Psoas muscle (tissue), 7 donors: ENCODE measurements at regions not wholly inside any gene's neighbourhood (a gene's known extent, or its start where the extent isn't known, plus 50 kb on each side); places are given as distances from the start of the nearest gene placed in this dataset.
A peak's percentile ranks its signal among the peaks of the same experiment; 100 is the strongest.

Experiments
- ATAC-seq, 4 donors: fragments of 200-7000 bp; cut with Tn5 transposase; one replicate each; pipeline ENCODE4 v1.9.1; 2020; ENCODE audit warnings: moderate library complexity in 3 of 4, mild to moderate bottlenecking in 2 of 4
- DNase-seq, 2 donors: peaks; one replicate each; pipeline ENCODE4 v3.0.0-alpha.2; 2020
- H3K27ac ChIP-seq: fragments of 200-600 bp; one replicate; pipeline ENCODE4 v1.8.0; 2022
- H3K27me3 ChIP-seq, 3 donors: fragments of 200-600 bp in 1 of 3; one replicate each; pipeline versions ENCODE4 v1.6.1 to v1.8.0; 2013 to 2022; ENCODE audit warnings: low read length in 2 of 3, mild to moderate bottlenecking in 2 of 3, moderate library complexity in 1 of 3; ENCODE audit not compliant: insufficient read depth in 3 of 3
- H3K36me3 ChIP-seq, 2 donors: fragments of 200-600 bp in 1 of 2; one replicate each; pipeline versions ENCODE4 v1.6.1 to v1.8.0; 2013 to 2022; ENCODE audit warnings: low read depth in 1 of 2, mild to moderate bottlenecking in 1 of 2, moderate library complexity in 1 of 2; ENCODE audit not compliant: insufficient read depth in 1 of 2
- H3K4me1 ChIP-seq: fragments of 200-600 bp; one replicate; pipeline ENCODE4 v1.8.0; 2022
- H3K4me3 ChIP-seq: fragments of 200-600 bp; one replicate; pipeline ENCODE4 v1.8.0; 2022; ENCODE audit warnings: mild to moderate bottlenecking
- H3K9me3 ChIP-seq: fragments of 200-600 bp; one replicate; pipeline ENCODE4 v1.8.0; 2022
- WGBS, 3 donors: extraction: QIAGEN DNeasy Blood & Tissue Kit; methylation state at CpG; one replicate each; pipeline versions ENCODE4 v1.1.6 to v1.1.7; 2013; 5-methylcytosine and 5-hydroxymethylcytosine counted together
- intact Hi-C, 2 donors: fragments of 100-400 bp; cut with DNase I; formaldehyde crosslinking; loops; one replicate each; pipeline versions ENCODE4 v1.11.0 to v1.14.2; 2022
- TF ChIP-seq, protein P1 (sequence below): fragments of 200-600 bp; IDR thresholded peaks from one replicate; pipeline ENCODE4 v1.8.0; 2022; ENCODE audit warnings: antibody characterized with exemption
- donor health status: healthy with polysubstance abuse.
- donor health status: DM: no; HTN: no; CAD: no; lungs with moderate emphysema.
- donor health status: Bipolar disorder and iron deficiency.
- donor health status: healthy.
- donor health status: DM: yes; HTN: yes; CAD: no.
- donor health status: DM: no; HTN: no; CAD: no.
- donor health status: DM: yes; HTN: yes; CAD: no.

DNA sequence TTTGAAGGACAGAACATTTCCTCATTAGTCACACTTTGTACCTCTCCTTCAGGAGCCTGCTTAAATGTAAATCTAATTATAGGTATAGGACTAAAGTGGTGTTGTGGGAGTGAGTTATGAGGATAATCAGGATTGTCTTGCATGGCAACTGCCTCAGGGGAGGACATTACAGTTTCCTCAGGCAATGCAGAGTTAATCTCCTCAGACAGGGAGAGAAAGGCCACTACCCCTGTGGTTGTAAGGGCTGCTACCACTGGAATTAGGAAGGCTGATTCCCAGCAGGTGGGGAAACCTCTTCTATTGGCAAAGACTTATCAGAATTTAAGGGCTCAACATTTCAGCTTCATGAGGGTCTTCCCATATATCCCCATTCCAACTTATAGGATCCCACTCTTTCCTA lies 286.8 kb upstream of the PBX1 start:
- Histone ChIP-seq H3K36me3 (no peaks in the 10 kb centered on the region), H3K4me3 (no peak overlapping the region), H3K27me3 (no peaks in the 10 kb centered on the region), H3K4me1 (no peaks in the 10 kb centered on the region), H3K27ac (no peak overlapping the region), H3K9me3 (peaks cover 9% of the 10 kb centered on the region)
- DNase-seq (no peak), ATAC-seq (no peak)
- TF ChIP-seq, protein P1, sequence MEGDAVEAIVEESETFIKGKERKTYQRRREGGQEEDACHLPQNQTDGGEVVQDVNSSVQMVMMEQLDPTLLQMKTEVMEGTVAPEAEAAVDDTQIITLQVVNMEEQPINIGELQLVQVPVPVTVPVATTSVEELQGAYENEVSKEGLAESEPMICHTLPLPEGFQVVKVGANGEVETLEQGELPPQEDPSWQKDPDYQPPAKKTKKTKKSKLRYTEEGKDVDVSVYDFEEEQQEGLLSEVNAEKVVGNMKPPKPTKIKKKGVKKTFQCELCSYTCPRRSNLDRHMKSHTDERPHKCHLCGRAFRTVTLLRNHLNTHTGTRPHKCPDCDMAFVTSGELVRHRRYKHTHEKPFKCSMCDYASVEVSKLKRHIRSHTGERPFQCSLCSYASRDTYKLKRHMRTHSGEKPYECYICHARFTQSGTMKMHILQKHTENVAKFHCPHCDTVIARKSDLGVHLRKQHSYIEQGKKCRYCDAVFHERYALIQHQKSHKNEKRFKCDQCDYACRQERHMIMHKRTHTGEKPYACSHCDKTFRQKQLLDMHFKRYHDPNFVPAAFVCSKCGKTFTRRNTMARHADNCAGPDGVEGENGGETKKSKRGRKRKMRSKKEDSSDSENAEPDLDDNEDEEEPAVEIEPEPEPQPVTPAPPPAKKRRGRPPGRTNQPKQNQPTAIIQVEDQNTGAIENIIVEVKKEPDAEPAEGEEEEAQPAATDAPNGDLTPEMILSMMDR = no peak
- intact Hi-C loops = no loop called here

DNA sequence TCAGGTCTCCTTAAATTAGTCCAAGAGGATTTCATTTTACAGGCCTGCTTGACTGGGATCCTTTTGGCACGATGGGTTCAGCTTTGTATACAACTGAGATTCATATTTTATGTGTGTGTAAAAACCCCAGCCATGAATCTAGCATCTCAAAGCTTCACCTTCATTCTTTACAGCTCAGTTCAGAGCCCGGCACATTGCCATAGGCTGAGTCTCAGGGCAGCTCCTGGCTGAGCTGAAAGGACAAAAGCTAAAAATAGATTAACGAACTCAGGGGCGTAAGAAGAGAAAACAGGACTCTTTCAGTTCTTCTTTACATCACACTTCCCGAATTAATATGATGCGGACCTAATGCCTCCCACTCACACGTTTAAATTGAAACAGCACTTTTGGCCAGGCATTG lies 262.8 kb upstream of the PBX1 start:
- no peaks in the 10 kb centered on the region for H3K4me1 ChIP-seq
- H3K27me3 ChIP-seq = no peaks in the 10 kb centered on the region
- TF ChIP-seq, protein P1 = no peak
- H3K27ac ChIP-seq = no peak overlapping the region
- intact Hi-C loops = no loop called here
- peak in 1 of 2 donors; percentile 44 for DNase-seq
- no peaks in the 10 kb centered on the region for H3K36me3 ChIP-seq
- 47 to 68% (median 49%) methylated on average over 7 of the region's 7 CpGs for WGBS, 3 donors
- no peak for ATAC-seq
- no peak overlapping the region for H3K4me3 ChIP-seq
- H3K9me3 ChIP-seq = no peaks in the 10 kb centered on the region

DNA sequence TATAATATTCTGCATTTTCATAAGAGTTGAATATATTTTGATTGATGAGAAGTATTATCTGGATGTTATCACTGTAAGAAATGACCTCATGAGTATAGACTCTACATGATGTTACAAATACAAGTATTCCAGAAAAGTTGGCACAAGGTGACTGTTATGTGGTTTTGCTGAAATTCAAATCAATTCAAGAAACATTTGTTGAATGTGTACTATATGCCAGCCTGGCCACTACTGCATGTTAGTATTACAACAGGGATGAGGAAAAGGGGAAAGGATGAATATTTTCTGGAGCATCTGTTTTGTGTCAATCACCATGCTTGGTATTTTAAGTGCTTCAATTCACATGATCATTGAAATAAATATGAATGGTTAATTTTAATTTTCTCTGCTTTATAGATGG lies 250.9 kb upstream of the PBX1 start:
- TF ChIP-seq, protein P1 = no peak
- intact Hi-C loops = no loop called here
- Histone ChIP-seq H3K4me1 (no peaks in the 10 kb centered on the region), H3K9me3 (no peaks in the 10 kb centered on the region), H3K27me3 (no peaks in the 10 kb centered on the region), H3K27ac (no peak overlapping the region), H3K36me3 (no peaks in the 10 kb centered on the region), H3K4me3 (no peak overlapping the region)
- DNase-seq = no peak
- no peak for ATAC-seq

DNA sequence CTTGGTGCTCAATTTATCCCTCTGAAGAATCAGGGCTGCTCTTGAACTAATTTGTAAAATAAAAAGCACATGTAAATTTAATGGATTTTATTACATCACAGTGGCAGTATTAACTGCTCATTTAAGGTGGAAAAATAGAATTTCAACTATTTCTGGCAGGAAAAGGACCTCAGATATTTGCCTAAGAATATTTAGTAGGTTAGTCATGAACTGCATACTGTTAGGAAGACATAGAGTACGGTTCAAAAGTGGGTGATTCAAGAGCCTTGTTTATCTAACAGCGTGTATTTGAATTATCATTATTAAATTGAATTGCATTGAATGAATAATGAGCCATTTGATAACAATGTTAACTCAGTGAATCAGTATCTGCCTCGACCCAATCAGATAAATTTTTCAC lies 248.8 kb upstream of the PBX1 start:
- intact Hi-C loops = no loop called here
- no peaks in the 10 kb centered on the region for H3K27me3 ChIP-seq
- no peaks in the 10 kb centered on the region for H3K4me1 ChIP-seq
- no peak overlapping the region for H3K4me3 ChIP-seq
- DNase-seq (no peak), ATAC-seq (no peak)
- H3K36me3 ChIP-seq = no peaks in the 10 kb centered on the region
- H3K27ac ChIP-seq = no peak overlapping the region
- H3K9me3 ChIP-seq = no peaks in the 10 kb centered on the region
- TF ChIP-seq, protein P1 = no peak
- WGBS, 3 donors = 64 to 78% (median 76%) methylated on average over 3 of the region's 3 CpGs

DNA sequence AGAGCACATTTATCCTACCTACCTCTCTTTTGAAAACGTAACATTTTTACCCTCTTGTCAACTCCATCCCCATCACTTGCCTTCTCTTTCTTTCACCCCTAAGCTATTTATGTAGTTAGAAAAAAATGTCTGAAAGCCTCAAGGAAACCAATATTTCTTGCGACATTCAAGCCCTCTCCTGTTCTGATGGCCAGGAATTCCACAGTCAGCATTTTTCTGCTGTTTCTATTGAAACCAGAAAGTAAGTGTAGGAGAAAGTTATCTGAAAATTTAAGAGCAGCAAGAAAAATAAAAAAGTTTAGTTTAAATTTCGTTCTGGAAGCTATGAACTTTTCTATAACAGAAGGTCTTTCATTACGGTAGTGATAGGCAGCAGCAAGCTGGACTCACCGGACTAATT lies 247.6 kb upstream of the PBX1 start:
- Histone ChIP-seq H3K36me3 (no peaks in the 10 kb centered on the region), H3K27ac (no peak overlapping the region), H3K27me3 (no peaks in the 10 kb centered on the region), H3K4me1 (no peaks in the 10 kb centered on the region), H3K4me3 (no peak overlapping the region), H3K9me3 (no peaks in the 10 kb centered on the region)
- 62 to 71% (median 64%) methylated on average over 5 of the region's 5 CpGs for WGBS, 3 donors
- intact Hi-C loops = no loop called here
- ATAC-seq (no peak), DNase-seq (no peak)
- TF ChIP-seq, protein P1 = no peak
